GM21717 (cell line): ENCODE measurements at regions not wholly inside any gene's neighbourhood (a gene's known extent, or its start where the extent isn't known, plus 50 kb on each side); places are given as distances from the start of the nearest gene placed in this dataset.
"Not testable (repeated sequence)": the region's sequence is repeated elsewhere in the genome, so short reads cannot be mapped to it uniquely, and the experiment has no call there.

Experiments
- ATAC-seq: cut with Tn5 transposase; IDR thresholded peaks from one replicate; pipeline ENCODE4 v1.9.1; 2021; ENCODE audit warnings: mild to moderate bottlenecking, moderate library complexity; ENCODE audit not compliant: unreplicated experiment

DNA sequence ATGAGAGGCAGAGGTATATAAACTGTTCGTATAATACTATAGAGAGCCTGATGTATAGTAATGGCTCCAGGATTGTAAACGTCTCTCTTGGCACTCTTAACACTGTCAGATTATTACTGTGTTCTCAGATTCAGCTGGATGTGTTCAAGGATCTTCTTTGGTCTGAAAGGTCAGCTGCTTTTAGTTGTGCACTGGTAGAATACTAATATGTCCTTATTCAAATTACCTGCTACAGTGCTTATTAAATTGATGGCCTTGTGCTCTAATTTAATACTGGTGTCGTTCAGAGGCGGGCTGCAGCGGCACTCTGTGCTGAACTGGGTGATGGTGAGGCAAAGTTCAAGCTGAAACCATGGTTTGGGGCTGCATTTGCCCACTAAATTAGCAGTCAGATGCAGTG, 216.7 kb upstream of the ARRDC3 start:
- no peak for ATAC-seq

DNA sequence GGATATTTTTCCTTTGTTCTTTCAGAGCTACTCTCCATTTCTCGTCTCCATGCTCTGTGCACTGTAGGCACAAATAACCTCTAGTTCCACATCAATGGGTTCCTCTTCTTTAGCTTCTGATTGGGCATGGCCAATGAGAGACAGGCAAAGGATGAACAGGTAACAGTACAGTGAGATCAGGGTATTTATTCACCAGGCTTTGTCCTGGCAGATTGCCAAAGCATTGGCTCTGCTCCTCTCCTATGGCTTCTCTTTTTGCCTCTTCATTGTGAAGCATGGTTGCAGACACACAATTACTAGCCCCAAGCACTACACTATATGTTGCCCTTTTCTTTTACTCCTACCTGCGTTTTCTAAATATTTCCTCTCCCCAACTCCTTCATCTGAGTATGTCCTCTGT, 215.1 kb upstream of the ARRDC3 start:
- no peak for ATAC-seq

DNA sequence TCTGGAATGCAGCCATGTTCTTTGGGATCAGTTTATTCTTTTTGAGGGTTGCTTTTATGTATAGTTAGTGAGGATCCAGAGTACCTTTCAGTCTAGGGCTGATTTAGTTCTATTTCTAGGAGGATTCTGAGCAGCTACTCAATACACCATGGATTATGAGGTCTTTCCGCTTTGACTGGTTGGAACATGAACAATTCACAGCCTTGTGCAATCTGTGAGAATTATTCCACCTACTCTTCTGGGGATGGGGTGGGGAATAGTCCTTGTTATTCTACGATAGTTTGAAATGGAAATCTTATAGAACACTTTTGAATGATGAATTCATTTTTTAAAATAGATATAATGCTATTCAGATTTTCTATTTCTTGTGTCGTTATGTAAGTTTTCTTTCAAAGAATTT, 212.3 kb upstream of the ARRDC3 start:
- ATAC-seq = no peak

DNA sequence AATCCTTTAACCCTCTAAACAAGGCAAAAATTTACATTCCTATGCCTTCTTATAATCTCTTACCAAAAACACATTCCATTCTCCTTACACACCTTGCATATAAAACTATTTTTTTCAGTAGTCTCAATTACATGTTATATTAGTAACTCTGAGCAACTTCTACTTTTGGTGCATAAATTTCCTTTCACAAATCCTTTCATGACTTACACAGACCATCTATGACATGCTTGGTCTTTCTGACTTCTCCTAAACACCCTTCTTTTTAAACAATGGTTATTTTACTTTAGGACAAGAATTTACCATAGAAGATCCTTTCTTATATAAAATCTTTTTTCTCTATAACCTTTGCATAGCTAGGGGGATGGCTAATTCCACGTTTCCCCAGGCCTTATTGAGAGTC, 208.0 kb upstream of the ARRDC3 start:
- no peak for ATAC-seq

DNA sequence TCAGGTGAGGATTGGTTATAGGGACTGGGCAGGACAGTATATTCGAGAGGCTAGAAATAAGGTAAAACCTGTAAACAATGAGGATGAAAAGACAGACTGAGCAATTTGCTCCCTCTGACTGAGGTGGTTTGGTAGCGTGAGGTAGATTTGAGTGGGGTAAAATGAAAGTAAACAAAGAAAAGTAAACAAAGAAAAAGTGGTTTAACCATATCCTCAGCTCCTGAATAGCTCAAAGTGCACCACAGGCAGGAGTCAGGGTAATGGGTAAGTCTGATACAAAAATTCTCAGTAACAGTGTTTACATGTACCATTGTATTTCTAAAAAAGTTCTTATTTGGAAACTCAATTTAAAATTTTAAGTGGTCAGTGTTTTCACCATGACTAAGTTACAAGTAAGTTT, 203.1 kb upstream of the ARRDC3 start:
- no peak for ATAC-seq

DNA sequence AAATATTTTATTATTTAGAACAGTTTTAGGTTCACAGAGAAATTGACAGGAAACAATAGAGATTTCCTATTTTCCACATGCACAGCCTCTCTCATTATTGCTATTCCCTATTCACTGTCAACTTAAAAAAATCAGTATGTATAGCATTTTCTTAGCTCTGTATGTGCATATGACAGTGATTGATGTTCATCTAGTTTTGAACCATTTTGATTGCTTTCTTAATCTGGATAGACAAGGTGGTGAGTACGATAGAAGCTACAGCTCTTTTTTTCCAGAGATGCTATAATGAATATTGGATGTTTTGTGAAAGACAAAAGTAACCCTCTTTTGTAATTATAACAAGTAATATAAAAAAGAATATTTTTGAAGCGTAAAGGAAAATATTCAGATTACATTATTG, 201.2 kb upstream of the ARRDC3 start:
- ATAC-seq = no peak

DNA sequence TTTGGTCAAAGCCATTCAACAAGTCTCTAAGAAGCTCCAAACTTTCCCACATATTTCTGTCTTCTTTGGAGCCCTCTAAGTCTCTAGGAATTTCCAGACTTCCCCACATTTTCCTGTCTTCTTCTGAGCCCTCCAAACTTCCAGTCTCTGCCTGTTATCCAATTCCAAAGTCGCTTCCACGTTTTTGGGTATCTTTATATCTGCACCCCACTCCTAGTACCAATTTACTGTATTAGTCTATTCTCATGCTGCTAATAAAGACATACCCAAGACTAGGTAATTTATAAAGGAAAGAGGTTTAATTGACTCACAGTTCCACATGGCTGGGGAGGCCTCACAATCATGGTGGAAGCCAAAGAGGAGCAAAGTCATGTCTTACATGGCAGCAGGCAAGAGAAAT, 182.9 kb upstream of the ARRDC3 start:
- ATAC-seq = not testable (repeated sequence)

DNA sequence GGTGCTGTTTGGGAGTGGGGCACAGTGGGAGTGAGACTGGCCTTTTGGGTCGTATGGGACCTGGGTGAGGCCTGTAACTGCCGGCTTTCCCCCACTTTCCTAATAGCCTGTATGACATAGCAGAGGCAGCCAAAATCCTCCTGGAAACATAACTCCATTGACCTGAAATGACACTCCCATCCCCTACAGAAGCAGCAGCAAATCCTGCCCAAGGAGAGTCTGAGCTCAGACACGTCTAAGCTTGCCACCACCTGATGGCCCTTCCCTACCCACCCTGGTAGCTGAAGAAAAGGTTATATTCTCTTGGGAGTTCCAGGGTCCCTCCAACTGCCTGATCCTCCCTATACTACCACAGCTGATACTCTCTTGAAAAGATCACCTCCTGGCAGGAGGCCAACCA, 179.8 kb upstream of the ARRDC3 start:
- no peak for ATAC-seq

DNA sequence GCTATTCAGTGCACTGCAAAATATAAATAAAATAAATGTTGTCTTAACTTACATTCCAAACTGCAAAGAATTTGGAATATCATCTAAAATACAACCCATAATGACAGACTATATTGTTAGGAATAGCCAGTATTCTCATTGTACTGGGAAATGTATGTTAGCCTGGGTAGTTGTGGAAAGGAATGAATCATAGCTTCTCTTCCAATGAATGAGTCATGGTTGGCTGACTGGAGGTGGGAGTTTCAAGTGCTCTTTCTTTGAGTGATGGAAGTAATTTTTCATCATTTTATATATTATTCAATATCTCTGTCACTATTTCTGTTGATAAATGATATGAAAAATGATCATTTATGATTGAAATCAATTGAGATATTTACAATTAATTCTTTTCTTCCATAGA, 158.6 kb upstream of the ARRDC3 start:
- ATAC-seq = no peak

DNA sequence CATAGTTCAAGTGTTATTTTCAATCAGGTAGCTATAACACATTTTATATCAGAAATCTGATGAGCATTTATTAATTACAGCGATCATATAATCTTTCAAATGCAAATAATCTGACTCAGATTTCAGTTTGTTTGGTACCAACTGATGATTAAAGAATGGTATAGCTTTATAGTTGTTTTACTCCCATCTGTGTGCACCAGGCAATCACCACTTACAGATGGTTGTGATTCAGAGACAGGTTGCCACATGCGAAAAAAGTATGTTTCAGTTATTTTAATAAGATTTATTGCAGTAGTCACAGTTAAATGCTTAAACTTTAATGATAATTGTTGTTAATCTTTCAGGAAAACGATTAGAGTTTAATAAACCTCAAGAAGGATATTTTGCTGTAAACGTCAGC, 155.1 kb upstream of the ARRDC3 start:
- no peak for ATAC-seq

DNA sequence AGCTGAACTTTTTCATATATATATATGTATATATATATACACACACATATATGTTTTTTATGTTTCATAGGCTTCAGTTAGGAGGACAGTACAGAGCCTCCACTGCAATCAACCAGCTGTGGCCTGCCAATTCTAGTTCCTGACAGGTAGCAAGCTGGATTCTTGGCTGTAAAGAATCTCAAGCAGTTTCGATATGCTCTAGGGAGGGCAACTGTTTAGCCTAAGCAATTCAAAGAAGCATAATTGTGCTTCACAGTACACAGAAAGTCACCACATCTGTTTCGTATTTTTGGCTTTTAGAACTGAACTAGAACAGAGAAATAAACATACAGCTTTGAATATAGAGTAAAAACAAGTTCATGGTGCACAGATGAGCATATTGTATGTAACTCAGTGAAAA, 152.4 kb upstream of the ARRDC3 start:
- no peak for ATAC-seq

DNA sequence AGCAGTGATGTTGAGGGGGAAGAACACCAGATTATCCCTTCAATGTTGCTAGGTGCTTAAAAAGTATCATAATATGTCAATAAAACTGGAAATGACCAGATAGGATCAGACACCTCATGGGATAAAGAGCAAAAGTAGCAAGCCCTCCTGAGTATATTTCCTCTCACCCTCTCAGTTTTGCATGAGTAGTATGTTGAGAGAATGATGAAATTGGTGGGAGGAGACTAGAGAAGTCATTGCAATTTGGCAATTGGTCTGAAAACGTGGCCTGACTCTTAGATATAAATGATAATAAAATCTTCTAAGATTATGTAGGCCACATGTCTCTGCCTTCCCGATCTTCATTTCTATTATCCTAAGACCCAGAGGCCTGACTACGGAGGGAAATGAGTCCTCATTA, 151.2 kb upstream of the ARRDC3 start:
- ATAC-seq = no peak

DNA sequence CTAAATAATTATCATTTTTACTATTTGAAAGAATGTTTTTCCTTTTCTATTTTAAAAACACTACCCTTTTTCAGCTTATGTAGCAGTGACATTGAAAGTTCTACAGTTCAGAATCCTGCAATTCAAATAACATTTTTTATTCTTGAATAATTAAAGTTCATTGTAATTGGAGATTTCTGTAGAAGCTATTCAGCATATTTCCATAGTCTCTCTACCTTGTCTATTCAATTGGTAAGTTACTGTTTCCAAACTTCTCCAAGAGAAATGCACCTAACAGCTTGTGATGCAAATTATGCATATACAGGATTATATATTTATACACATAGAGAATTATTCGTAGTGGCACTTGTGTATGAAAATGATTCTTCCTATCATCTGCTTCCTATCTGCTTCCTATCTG, 149.7 kb upstream of the ARRDC3 start:
- no peak for ATAC-seq

DNA sequence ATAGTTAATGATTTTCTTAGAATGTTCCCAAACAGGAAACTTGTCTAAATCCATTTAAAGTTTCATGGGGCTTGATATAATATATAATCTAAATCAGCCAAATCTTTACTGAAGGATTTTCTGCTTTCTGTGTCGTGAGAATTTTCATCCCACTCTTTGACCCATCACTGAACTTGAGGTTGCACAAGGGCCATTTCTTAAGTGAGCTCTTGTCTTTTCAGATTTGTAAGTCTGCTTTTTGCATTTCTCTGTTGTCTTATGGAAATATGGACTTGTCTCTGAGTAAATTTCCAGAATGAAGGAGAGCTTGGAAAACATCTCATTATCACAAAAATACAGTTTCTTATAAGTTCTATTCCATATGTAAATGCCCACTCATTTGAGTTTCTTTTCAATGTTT, 149.2 kb upstream of the ARRDC3 start:
- no peak for ATAC-seq

DNA sequence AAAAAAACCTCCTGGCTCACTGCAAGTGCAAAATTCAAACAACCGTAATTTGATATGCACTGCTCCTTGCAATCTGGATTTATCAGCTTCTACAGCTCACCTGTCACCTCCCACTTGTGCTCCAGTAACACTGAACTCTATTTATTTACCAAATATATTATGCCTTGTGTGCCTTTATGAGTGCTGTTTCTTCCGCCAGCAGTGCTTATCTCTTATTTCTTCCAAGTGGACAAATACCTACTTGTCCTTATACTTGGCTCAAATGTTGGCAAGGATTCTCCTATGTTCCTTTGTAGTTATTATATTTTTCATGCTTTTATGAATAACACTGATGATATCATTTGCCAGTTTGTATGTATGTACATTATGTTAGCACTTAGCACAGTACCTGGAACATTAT, 145.7 kb upstream of the ARRDC3 start:
- ATAC-seq = no peak

DNA sequence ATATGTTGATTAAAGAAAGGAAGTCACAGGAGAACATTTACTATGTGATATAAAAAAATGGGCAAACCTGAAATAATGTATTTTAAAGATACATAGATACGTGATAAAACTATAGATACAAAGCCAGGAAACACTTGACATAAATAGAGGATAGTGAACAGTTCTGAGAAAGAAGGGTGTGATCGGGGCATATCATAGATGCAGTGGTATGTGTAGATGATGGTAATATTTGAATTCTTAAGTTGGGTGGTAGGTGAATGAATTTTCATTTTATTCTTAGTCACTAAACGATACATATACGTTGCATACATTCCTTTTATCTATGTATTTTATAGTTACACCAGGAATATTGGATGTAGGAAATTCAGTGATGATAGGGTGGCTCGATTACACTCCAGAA, 138.7 kb upstream of the ARRDC3 start:
- no peak for ATAC-seq

DNA sequence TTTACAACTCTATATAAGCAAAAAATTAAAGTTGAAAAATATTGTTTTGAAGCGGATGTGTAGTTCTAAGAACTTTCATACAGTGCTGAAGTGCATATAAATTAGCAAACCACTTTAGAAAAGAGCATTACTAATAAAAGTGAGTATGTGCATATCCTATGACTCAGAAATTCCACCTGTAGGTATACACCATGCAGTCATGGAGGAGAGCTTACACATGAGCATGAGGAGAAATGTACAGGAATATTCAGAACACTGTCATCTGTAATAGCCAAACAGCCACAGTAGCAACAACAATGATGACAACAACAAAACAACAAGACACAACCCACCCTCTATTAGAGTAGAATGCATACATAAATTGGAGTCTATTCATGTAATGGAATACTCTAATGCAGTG, 138.2 kb upstream of the ARRDC3 start:
- ATAC-seq = no peak

DNA sequence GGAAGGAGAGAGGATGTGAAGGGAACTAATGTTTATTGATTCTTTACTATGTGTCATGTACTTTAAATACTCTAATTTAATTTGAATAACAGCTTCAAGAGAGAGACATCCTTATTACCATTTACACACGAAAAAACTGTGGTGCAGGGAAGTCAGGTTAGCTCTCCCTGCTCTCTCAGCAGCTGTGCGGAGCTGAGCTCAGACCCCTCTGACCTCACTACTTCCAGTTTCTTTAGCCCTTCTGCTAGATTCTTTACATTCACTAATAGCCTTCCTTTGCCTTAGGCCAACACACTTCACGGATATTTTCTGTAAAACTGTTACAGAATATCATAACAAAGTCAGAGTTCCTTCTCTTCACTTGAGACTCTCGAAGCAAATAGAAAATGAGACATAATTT, 131.3 kb upstream of the ARRDC3 start:
- no peak for ATAC-seq

DNA sequence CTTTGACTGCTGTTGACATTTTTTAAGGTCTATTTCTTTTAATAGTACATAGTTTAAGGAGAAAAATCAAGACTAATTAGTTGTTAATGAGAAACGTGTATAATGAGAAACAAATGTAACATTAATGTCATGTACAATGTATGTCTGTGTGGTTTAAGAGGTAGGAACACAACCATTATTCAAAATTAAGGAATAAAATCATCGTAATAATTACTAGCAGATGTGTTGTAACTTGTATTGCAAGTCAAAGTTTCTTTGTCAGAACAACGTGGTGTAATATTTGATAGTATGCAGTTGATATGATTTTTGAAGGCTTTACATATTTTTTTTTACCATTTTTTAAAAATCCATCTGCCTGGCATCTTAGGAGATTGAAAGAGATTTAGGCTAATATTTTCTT, 120.2 kb upstream of the ARRDC3 start:
- no peak for ATAC-seq

DNA sequence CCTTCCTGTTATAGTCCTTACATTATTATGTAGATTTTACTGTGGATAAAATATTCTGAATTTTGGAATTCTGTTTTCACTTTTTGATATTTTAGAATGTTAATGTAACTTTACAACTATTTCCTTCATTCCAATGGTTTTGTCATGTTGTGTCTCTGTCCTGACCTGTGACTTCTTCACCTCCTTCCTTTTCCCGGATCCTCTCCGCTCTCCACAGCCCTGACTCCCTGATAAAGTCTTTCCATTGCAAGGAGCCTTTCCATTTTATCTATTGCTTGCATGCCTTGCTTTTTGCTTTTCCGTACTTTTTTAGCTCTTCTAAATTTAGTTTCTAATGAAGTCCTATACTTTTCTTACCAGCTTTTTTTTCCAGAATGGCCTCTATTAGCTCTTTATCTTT, 117.6 kb upstream of the ARRDC3 start:
- no peak for ATAC-seq

DNA sequence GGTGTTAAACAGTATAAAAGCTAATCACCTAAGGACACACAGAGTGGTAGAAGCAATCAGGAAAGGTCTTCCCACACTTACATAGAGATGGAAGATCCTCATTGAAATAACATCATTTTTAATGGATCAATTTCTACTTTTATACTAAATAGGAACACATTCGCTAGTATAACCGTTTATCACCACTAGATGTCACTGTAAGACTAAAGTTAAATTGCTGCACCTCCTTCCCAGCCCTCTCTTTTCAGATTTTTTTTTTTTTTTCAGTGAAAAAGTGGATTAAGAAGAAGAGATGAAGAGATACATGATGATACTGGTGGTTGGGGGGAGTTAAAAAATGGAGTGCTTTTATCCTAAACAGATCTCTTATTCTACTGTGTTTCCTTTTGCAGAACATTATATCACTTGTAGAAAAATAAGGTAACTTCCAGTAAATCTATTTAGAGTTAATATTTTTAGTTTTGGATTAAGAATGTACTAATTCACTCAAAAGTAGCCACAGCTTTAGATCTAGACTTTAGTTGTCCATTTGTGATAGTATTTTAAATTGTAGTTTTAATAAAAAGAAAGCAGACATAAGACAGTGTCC, 116.9 kb upstream of the ARRDC3 start:
- ATAC-seq = peak; percentile 70

DNA sequence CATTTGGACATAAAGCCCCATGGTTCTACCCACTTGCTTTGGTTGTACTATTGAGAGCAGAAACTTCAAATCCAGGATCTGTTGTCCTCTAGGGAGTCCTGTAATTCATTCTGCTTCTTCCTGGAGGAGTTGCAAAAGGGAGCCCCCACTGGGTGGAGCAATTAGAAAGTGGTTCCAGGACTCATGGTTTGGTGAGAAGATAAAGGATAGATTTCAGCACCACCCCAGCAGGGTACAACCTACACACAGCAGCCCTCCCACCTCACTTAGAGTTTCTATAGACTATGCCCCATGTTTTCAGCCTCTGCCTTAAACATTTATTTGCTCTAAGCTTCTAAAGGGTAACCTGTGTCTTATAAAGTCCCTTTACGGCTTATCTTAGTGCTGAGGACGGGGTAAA, 112.6 kb upstream of the ARRDC3 start:
- ATAC-seq = no peak

DNA sequence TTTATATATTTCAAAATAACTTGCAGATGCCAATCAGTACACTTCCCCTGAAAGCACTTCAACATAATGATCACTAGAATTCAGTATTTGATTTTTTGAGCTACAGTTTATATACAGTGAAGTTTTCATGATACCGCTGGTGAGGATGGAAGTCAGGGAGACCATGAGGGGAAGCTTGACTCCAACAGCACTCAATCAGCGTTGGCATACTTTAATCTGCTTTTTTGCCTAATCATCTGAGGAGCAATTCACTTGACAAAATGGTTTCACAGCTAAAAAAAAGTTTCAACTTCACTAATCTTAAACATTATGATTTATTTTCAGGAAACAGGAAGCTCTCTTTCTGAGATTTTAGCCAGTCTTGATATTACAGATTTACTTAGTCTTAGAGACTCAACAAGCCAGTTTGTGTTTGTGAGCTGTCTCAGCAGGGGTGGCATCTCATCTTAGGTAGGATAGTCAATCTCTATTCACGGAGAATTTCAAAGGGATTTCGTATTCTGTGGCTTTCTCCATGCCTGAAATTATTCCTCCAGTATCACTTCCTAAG, 111.4 kb upstream of the ARRDC3 start:
- ATAC-seq = no peak
